Stimulated activated CD4-positive, alpha-beta T cell treated with anti-CD3 and anti-CD28 coated beads, Interleukin-4, amount 100 ng/mL, for 4 hours (primary cell): ENCODE measurements at regions not wholly inside any gene's neighbourhood (a gene's known extent, or its start where the extent isn't known, plus 50 kb on each side); places are given as distances from the start of the nearest gene placed in this dataset.
"Not testable (repeated sequence)": the region's sequence is repeated elsewhere in the genome, so short reads cannot be mapped to it uniquely, and the experiment has no call there.

Experiments
- DNase-seq, 2 experiments: peaks; one replicate each; pipeline ENCODE4 v3.0.0-alpha.2; 2020

DNA sequence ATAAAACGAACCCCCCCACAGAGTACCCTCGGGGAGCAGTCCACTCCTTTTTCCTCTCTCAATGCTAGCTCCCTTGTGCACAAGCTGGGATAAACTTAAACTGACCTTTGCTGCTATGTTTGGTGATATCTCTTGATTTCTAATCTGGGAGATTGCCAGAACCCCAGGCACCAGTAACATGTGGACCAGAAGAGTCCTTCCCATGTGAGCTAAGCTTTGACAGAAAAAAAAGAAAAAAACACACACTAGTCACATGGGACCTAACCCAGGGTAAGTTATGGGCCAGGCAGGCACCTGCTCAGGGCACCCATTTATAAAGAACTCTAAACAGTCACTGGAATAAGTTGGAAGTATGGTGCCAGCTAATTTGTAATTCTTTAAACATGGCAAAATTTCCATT lies 242.6 kb downstream of the EN1 start:
- no peak for DNase-seq

- no peak for DNase-seq
Observed at GRCh38 chr2:118604371-118604770, 243.1 kb downstream of the EN1 start.

GRCh38 chr2:118599141-118599540 lies 248.3 kb downstream of the EN1 start:
- no peak for DNase-seq

DNA sequence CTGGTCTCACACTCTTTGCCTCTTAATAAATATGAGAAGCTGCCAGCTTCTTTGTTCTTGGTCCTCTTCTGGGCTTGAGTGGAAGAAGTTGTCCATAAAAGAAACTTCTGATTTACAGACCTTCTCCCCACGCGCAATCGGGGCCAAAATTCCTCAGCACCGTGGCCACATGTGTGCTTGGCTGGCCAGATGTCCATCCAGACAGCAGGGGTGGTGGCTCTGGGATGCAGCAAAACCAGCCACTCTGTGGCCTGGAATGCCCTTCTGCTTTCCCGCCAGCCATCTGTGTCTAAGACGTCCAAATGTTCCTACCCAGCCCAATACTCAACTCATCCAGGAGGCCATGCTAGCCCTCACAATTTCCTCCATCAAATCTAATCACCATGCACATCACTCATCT lies 250.8 kb downstream of the EN1 start:
- DNase-seq, result no peak

- DNase-seq, result no peak
Observed at GRCh38 chr2:118593257-118593656, 254.2 kb downstream of the EN1 start.

GRCh38 chr2:118591223-118591622 lies 256.2 kb downstream of the EN1 start:
- no peak for DNase-seq

DNA sequence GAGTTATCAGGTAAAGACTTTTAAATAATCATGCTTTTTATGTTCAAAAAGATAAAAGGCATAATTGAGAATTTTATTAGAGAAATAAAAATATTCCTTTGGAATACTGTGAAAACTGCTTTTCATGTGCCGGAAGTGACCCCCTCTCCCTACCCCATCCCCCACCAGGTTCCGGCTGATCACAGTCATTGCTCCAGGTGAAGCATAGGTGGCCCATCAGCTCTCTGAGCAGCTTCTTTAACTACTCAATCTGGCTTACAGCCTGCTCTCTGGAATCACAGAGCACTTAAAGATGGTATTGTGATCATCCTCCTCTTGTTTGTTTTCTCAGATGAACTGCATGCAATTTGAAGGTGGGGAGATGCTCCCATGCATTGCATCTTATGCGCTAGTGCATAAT lies 257.7 kb downstream of the EN1 start:
- no peak for DNase-seq

DNA sequence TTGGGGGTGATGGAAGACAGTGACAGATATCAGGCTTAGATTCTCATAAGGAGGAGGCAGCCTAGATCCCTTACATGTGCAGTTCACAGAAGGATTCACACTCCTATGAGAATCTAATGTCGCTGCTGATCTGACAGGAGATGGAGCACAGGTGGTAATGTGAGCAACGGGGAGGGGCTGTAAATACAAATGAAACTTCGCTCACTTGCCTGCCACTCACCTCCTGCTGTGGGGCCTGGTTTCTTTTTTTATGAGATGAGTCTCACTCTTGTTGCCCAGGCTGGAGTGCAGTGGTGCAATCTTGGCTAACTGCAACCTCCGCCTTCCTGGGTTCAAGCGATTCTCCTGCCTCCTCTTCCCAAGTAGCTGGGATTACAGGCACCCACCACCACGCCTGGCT lies 258.6 kb downstream of the EN1 start:
- DNase-seq, result no peak

DNA sequence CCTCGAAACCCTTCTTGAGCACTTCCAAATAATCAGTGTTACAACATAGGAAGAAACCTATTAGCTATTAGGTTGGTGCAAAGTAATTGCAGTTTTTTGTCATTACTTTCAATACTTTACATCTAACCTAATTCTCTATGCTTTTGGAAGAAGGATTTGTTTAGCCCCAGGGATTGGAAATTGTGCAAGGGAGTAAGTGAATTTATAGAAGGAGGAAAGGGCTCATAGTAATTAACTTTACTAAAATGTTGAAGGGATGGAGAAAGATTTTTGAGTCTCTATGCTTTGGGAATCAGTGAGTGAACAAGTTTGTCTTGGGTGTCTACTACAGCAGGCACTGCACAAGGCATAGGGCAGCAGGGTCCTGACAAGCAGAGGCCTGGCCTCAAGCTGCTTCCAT lies 261.1 kb downstream of the EN1 start:
- DNase-seq, result no peak

DNA sequence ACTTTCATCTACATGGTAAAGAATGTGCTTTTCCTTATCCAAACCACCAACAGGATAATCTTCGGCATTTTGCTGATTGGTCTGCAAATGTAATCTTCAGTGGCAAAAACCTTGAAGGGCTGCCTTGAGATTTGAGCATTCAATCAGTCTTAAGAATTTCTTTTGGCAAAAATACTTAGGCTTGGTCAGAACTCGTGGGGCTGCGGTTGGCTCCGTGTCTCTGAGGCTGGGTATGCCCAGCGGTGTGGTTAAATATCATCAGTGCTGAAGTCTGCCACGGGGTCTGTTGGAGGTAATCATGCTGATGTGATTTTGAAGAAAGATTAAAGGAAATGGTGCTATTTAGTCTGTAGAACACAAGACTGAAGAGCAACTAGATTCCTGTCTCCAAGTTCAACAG lies 262.6 kb downstream of the EN1 start:
- DNase-seq, result no peak

DNA sequence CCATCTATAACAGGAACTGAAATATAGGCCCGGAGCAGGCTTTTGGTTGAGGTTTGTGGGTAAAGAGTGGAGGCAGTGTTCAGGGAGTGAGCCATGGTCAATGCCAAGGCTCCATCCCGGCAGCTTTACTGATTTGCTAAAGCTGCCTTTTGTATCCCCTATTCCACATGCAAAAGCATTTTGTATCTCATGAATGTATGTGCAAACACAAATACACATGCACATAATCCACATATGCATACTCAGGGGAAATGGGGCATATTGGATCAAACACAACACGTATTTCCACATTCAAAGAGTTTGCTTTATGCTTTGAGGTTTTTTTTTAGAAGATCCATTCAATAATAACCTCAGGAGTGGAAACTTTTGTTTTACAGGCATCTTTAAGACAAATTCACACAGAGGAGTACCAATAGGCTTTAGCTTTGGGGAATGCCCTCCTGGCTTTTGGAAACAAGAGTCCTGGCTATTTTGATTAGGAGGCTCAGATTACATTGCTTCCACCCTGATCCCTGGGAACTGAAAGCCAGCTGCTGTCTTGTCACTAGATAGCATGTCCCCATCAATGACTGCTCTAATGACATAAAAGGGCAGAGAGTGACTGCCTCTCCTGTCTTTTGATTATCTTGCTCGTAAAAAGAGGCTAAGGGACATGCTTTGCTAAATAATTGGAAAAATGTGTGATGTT lies 263.2 kb downstream of the EN1 start:
- DNase-seq, result no peak

DNA sequence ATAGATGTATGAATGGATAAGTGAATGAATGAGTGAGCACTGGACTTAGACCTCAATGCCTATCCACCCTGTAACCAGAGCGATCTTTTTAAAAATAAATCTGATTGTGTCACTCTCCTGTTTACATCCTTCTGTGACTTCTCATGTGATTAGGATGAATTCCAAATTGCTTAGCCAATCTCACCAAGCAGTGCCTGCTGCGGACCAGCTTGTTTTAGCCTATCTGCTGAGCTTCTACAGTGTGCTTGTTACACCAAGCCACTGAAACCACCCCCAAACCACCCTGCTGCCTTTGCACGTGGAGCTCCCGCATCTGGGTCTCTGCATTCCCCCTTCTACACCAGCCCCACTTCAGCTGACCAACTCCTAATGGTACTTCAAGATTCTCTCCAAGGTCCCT lies 265.4 kb downstream of the EN1 start:
- no peak for DNase-seq

DNA sequence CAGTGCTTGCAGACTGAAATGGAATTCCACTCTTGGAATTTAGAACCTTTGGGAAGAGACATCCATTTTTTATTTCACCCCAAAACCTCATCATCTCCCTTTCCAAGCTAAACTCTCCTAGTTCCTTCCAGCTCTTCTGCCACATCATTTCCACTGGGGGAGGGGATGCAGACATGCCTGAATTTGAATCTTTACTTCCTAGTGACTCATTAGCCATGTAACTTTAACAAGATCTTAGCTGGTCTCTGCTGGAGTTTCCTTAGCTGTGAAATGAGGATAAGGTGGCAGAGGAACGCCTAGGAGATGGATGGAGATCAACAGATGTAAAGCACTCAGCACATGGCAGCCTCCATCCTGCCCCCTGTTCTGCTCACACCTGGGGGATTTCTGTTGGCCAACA lies 266.8 kb downstream of the EN1 start:
- no peak for DNase-seq

- DNase-seq, result no peak
Observed at GRCh38 chr2:118580107-118580506, 267.3 kb downstream of the EN1 start.

DNA sequence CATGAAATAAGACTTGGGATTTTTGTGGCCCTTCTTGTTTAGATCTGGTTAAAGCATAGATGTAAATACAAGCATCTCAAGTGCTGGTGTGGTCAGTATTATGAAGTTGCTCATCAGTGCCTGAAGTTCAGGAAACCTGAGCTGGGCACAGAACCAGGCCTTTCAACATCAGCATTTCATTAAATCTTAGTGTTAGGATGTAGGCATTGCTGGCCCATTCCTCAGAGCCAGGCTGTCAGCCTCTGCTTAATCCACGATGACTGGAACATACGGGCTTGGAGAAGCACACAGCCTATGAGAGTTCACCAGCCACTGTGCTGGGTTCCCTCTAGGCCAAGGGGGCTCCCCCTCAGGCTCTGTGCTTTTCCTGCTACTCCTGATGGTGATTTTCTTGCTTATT lies 270.2 kb downstream of the EN1 start:
- DNase-seq, result no peak

- DNase-seq, result no peak
Observed at GRCh38 chr2:118576109-118576855, 271.2 kb downstream of the EN1 start.

- not testable (repeated sequence) for DNase-seq
Observed at GRCh38 chr2:118572380-118572779, 275.1 kb downstream of the EN1 start.

GRCh38 chr2:118569876-118570535 lies 277.4 kb downstream of the EN1 start:
- no peak for DNase-seq

DNA sequence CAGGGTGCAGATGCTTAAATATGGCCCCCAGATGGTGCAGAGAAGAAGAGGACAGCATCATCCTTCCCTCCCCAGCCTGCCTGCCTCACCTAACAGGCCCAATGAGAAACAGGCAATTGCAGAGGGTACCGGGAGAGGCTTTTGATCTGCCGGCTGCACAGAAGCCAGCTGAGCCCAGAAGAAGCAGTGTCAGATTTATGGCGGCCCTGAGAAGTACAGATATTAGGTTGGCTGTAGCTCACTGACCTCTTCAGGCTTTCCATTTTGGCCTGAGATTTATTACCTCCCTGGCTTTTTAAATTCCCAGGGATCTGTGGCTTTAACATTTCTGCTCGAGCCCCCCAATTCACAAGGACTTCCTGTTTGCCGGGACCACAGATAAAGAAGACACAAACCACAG lies 278.7 kb downstream of the EN1 start:
- no peak for DNase-seq

- DNase-seq, result no peak
Observed at GRCh38 chr2:118565786-118566540, 281.5 kb downstream of the EN1 start.

DNA sequence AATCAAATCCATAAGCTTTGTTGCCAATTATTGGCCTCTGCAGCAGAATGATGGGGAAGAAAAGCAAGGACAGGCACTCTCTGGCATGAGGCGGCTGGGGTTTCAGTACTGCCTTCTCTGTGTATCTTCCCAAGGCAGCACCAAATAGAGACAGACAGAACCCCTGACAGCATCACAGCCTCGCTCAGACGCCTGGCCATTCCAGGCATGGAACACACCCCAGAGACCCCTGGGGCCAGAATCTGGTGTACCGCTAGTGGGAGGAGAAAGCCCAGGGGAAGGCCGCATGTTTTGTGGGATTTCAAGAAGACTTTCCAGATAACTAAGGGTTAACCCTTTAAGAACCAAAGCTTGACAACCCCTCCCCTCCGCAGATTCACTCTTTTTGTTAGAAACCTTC lies 282.1 kb downstream of the EN1 start:
- no peak for DNase-seq

- no peak for DNase-seq
Observed at GRCh38 chr2:118562144-118562543, 285.3 kb downstream of the EN1 start.

DNA sequence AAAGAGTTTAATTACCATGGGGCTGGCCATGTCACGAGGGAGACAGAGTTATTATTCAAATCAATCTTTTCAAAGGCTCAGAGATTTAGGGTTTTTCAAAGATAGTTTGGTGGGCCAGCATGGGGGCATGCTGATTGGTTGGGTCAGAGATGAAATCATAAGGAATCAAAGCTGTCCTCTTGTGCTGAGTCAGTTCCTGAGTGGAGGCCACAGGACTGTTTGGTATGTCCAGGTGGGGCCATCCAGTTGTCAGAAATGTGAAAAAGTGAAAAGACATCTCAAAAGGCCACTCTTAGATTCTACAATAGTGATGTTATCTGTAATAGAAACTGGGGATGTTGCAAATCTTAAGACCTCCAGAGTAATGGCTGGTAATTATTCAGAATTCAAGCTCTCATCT lies 288.6 kb downstream of the EN1 start:
- DNase-seq, result no peak

DNA sequence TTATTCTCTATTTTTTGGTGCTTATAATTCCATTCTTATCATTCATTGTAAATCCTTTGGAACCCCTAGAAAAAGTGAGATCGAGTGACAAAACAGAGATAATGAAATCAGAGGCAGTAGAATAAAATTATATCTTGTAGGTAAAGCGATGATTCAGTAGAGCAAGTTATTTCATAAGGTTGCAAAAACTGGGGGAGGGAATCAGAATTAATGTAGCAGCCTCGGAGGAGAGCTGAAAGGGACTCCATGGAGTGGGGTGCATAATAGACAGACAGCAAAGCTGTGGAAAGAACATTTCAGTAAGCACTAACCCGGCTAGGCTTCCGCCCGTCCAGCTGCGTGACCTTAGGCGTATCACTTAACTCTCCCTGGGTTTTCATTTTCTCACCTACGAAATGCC lies 289.7 kb downstream of the EN1 start:
- DNase-seq, result no peak
